Vagina (tissue), 2 donors: ENCODE measurements at regions not wholly inside any gene's neighbourhood (a gene's known extent, or its start where the extent isn't known, plus 50 kb on each side); places are given as distances from the start of the nearest gene placed in this dataset.

Experiments used
- POLR2A ChIP-seq, 2 donors: fragments of 450-650 bp; IDR thresholded peaks; one replicate each; pipeline ENCODE4 v1.6.1; 2017; ENCODE audit warnings: antibody characterized with exemption in 2 of 2, mild to moderate bottlenecking in 2 of 2, moderate library complexity in 2 of 2
- TF ChIP-seq, protein P1 (sequence below), 3 experiments: fragments of 450-650 bp in 2 of 3; fragments of 200-600 bp in 1 of 3; sonication (generic) in 1 of 3; IDR thresholded peaks; one replicate each; pipeline ENCODE4 v1.5.1; 2017 to 2019; ENCODE audit warnings: antibody characterized with exemption in 3 of 3, mild to moderate bottlenecking in 2 of 3, moderate library complexity in 2 of 3

DNA sequence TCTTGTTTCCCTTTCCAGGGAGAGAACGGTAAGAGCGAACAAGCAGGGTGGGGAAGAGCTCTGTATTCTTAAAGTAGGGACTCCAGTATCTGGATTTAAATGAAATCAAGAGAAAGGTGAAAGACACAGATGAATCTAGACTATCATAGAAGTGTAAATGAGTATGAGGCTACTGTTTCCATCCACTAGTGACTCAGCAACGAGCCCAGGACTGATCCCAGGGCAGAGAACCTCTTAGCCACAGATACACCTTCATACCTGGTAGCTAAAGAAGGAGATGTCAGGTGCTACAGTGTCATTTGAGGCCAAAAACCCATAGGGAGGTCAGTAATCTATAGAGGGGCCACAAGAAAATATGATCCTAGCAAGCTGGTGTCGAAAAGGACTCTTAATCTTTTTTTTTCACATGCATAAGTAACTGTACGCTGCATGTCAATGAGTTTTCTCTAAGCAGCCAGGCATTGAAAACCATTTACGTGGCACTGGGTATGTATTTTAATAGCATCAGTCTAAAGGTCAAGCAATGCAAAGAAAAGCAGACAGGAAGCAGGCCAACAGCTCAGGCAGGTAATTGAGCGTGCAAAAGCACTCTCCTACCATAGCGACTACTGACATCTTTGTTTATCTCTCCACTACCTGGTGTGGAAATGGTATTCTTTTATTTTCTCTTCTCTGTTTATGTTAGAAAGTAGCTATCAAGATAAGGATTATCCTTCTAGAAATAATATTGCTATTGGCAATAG is 91.5 kb upstream of the EGR2 start:
- TF ChIP-seq, protein P1, sequence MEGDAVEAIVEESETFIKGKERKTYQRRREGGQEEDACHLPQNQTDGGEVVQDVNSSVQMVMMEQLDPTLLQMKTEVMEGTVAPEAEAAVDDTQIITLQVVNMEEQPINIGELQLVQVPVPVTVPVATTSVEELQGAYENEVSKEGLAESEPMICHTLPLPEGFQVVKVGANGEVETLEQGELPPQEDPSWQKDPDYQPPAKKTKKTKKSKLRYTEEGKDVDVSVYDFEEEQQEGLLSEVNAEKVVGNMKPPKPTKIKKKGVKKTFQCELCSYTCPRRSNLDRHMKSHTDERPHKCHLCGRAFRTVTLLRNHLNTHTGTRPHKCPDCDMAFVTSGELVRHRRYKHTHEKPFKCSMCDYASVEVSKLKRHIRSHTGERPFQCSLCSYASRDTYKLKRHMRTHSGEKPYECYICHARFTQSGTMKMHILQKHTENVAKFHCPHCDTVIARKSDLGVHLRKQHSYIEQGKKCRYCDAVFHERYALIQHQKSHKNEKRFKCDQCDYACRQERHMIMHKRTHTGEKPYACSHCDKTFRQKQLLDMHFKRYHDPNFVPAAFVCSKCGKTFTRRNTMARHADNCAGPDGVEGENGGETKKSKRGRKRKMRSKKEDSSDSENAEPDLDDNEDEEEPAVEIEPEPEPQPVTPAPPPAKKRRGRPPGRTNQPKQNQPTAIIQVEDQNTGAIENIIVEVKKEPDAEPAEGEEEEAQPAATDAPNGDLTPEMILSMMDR (IDR thresholded peaks at IDR 0.05): no peak
- TF ChIP-seq POLR2A (IDR thresholded peaks at IDR 0.05): no peak
